ENCODE measurements at regions not wholly inside any gene's neighbourhood (a gene's known extent, or its start where the extent isn't known, plus 50 kb on each side); places are given as distances from the start of the nearest gene placed in this dataset.
A peak's percentile ranks its signal among the peaks of the same experiment; 100 is the strongest.

- DNase-seq (ENCODE audit: low spot score), result no peak
These were observed 145.0 kb upstream of the DMAC1 start for GRCh38 chr9:7944572-7944971.

- no peak for DNase-seq (ENCODE audit: low spot score)
These were observed 138.3 kb upstream of the DMAC1 start for GRCh38 chr9:7937761-7938491.

GRCh38 chr9:7936996-7937395, 137.4 kb upstream of the DMAC1 start:
- no peak for DNase-seq (ENCODE audit: low spot score)

- DNase-seq (ENCODE audit: low spot score), result peak; percentile 10
These were observed 136.6 kb upstream of the DMAC1 start for GRCh38 chr9:7936163-7936562.

- no peak for DNase-seq (ENCODE audit: low spot score)
These were observed 136.1 kb upstream of the DMAC1 start for GRCh38 chr9:7935681-7936080.

- no peak for DNase-seq (ENCODE audit: low spot score)
These were observed 133.2 kb upstream of the DMAC1 start for GRCh38 chr9:7932767-7933166.

GRCh38 chr9:7930613-7931012, 131.0 kb upstream of the DMAC1 start:
- DNase-seq (ENCODE audit: low spot score), result no peak

GRCh38 chr9:7921545-7922197, 122.1 kb upstream of the DMAC1 start:
- no peak for DNase-seq (ENCODE audit: low spot score)

GRCh38 chr9:7912037-7912535, 112.5 kb upstream of the DMAC1 start:
- DNase-seq (ENCODE audit: low spot score), result peak; percentile 29

- peak; percentile 66 for DNase-seq (ENCODE audit: low spot score)
These were observed 110.9 kb upstream of the DMAC1 start for GRCh38 chr9:7910426-7911020.

- no peak for DNase-seq (ENCODE audit: low spot score)
These were observed 110.0 kb upstream of the DMAC1 start for GRCh38 chr9:7909537-7909936.

- peak; percentile 49 for DNase-seq (ENCODE audit: low spot score)
These were observed 108.2 kb upstream of the DMAC1 start for GRCh38 chr9:7907551-7908337.

- no peak for DNase-seq (ENCODE audit: low spot score)
These were observed 107.4 kb upstream of the DMAC1 start for GRCh38 chr9:7906783-7907550.

GRCh38 chr9:7901621-7902020, 102.0 kb upstream of the DMAC1 start:
- no peak for DNase-seq (ENCODE audit: low spot score)

GRCh38 chr9:7900541-7900940, 101.0 kb upstream of the DMAC1 start:
- no peak for DNase-seq (ENCODE audit: low spot score)

GRCh38 chr9:7899753-7900152, 100.2 kb upstream of the DMAC1 start:
- no peak for DNase-seq (ENCODE audit: low spot score)

- DNase-seq (ENCODE audit: low spot score), result peak; percentile 34
These were observed 94.7 kb upstream of the DMAC1 start for GRCh38 chr9:7894231-7894630.

GRCh38 chr9:7892975-7893374, 93.4 kb upstream of the DMAC1 start:
- no peak for DNase-seq (ENCODE audit: low spot score)

- no peak for DNase-seq (ENCODE audit: low spot score)
These were observed 80.1 kb upstream of the DMAC1 start for GRCh38 chr9:7879551-7880245.

- DNase-seq (ENCODE audit: low spot score), result no peak
These were observed 72.6 kb upstream of the DMAC1 start for GRCh38 chr9:7871977-7872730.

All from pons (tissue), 1 donor.